HG03342 (cell line): ENCODE measurements at regions not wholly inside any gene's neighbourhood (a gene's known extent, or its start where the extent isn't known, plus 50 kb on each side); places are given as distances from the start of the nearest gene placed in this dataset.
A peak's percentile ranks its signal among the peaks of the same experiment; 100 is the strongest.

Experiments
- ATAC-seq: cut with Tn5 transposase; IDR thresholded peaks from one replicate; pipeline ENCODE4 v1.9.1; 2021; ENCODE audit warnings: mild to moderate bottlenecking, moderate library complexity; ENCODE audit not compliant: unreplicated experiment

DNA sequence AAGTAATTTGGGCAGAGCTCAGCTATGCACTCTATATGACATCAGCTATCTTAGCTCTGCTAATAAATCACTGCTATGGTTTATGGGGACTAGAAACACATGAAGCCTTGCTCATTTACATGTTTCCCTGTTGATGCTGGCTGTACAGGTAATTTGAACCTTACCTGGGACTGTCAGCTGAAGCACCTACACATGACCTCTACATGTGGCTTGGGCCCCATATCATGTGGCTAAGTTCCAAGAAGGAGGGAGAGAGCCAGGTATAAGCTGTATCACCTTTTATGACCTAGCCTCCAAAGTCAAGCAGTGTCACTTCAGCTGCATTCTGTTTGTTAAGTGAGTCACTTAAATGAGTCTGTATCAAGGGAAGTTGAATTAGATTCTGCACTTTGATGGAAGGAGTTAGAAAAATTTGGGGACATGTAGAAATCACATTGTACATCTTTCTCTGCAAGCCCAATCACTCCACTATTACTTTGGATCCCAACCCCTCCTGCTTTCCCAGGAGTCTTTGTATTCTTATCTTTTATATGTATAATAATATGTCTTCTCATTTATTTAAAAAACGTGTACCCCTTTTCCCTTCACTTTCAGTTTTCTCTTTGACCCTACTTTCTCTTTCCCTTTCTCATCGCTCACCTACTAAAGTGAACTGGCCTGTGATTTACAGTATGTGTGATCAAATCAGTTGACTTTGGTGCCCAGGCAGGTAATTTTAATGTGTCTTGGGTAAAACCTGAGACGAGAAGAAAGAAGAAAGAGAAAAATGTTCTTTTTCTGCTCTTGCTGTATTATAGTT is 53.4 kb upstream of the PRKACB start:
- peak; percentile 70 for ATAC-seq

DNA sequence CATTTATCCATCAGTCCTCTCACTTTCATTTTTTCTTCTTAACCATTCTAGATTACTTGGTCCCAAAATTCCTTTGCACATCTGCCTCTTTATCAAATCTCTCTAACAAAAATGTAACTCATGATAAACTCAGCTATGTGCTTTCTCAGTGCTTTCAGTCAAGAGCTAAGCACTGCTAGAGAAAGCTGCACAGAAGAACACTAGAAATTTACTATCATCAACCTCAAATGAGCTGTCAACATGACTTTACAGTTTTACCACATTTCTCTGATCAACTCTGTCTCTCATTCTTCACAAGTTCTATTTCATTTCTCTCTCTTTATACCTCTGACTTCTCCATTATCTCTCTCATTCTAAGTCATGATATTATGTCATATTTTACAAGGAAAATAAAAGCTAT is 54.2 kb upstream of the PRKACB start:
- no peak for ATAC-seq

DNA sequence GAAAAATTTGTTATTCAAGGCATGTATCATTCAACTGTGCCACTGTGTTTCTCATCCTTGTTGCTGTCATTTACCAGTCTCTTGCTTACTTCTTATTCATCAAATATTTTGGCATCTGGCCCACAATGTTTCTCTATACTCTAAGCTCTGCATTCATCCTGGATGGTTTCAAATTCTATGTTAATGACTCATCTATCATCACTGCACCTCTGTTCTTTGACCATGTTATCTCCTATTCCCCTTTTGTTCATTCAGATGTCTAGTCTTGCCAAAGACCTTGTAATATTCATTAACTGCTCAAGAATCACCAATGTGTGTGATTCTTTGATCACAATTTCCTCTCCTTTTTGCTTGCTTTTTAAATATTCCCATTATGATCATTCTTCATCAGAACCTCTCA is 54.6 kb upstream of the PRKACB start:
- no peak for ATAC-seq

DNA sequence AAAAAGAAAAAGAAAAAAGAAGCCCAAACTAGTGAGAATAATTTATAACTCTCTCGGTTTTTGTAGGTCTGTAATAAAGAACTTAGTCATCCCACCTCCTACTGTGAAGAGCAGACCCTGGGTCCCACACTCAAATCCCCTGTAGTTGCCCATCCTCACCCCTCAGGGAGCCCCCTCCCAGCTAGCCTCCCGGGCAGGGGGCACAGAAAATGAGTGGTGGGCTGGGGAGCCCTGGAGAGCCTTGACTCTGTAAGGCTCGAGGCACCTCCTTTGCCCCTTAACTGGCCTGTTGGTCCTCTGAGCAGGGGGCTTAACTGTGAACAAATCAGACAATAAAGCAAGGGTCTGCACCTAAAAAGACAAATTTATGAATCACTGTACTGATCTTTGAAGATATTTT is 57.5 kb upstream of the PRKACB start:
- no peak for ATAC-seq

DNA sequence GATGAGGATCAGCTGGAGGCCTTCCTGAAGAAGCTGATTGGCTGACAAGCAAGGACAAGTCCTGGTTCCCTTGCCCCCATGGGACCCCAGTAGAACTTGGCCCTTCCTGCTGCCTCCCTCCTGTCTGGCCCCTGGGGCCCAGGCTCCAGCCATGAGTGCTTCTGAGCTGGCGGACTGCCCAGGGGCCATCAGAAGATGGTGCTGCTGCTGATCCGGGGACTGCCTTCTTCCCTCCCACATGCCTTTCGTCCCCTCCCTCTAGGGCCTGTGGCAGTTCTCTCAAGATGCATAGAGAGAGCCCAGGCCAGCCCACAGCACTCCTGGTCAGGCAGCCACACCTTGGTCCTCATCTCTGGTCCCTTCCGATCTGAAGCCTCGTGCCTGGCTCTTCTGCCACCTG is 57.9 kb upstream of the PRKACB start:
- no peak for ATAC-seq

DNA sequence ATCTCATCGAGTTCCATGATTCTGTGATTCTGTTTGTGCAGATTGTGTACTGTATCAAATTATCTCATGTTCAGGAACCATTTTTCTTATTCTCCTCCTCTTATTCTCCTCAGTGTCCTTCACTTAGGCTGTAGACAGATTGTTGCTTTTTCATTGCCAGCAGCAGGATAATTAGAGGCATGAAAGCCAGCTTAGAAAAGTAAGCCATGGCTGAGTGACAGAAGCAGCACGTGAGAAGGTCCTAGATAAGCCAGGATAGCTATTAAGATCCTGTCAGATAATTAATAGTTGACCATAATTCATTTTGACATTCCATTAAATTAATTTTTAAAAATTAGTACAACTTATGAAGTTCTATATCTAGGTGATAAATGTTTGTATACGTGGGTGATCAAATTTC is 60.8 kb upstream of the PRKACB start:
- no peak for ATAC-seq

DNA sequence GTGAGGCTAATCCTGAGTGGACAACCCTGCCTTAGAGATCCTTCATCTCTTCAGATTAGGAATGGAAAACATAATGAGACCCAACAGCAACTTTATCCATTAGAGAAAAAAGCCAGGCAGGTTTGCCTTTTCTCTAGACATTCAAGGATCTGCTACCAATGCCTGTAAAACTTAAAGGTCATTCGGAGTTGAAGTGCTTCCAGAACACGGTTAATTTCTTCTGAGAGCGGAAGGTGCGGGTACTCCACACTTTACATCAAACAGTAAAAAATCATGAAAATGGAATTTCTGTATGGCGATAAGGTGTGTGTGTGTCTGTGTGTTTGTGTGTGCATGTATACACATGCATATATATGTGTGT is 65.2 kb upstream of the PRKACB start:
- no peak for ATAC-seq

DNA sequence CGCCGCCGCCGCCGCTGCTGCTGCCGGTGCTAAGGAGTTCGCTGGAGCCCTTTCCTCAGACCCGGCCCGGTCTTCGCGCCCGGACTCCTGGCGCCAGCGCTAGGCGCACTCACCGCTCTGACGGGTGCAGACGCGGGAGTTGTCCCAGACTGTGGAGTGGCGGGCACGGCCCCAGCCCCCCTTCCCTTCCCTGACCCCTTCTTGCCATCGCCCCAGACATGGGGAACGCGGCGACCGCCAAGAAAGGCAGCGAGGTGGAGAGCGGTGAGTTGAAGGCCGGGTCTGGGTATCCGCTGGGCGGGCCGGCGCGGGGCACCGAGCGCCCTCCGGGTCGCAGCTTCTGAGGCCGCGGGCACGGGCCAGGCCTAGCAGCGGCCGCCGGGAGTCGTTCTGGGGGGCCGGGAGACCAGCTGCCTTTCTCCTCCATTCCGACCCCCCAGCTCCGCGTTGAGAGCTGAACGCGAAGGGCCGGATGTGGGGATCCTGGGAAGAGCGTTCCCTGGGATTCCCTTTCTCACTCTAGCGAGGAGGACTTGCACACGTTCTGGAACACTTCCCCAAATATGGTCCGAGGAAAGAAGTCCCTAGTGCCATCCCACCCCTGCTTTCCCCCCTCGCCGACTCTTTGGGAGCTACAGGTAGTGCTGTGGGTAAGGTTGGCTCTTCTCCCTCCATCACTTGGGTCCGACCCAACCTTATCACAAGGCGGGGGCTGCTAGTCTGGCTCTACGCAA is 65.8 kb upstream of the PRKACB start:
- peak; percentile 31 for ATAC-seq

DNA sequence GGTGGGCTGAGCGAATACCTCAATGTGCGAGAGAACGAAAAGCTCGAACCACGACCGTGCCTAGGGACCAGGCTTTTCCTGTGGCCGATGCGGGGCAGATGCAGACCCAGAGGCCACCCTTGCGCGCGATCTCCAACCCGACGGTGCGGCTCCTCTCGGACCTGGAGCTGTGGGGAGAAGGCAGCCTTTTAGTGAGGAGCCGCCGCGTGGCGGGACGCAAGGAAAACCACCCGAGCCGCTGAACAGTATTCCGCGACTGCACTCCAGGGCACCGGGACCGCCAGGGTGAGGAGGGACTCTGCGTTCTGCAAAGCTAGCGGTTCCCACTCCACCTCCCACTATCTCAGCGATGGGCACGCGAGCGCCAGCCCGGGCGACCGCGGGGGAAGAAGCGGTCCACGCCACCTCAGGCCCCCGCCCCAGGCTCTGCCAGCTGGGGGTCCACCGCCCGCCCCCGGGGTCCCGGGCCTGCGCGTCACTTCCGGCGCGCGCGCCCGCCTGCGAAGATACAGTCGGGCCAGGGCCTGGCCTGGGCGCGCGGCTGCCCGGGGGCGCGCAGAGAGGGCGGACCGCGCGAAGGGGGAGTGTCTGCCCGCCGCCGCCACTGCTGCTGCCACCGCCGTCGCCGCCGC is 66.5 kb upstream of the PRKACB start:
- ATAC-seq: peak; percentile 92

DNA sequence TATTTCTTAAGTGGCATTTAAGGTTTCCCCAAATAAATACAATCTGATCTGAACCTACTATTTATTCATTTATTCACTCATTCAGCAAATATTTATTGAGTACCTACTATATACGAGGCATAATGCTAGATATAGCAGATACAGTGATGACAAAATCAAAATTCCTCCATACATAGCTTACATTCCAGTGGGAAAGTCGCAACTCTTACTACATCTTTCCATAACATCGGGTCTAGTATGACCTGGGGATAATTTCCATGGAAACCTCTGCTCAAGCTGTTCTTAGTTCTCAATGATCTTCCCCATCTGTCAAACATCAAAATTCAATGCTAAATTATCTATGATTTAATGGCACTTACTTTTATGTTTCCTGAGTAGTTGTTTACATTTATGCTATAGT is 70.8 kb upstream of the PRKACB start:
- ATAC-seq: no peak

DNA sequence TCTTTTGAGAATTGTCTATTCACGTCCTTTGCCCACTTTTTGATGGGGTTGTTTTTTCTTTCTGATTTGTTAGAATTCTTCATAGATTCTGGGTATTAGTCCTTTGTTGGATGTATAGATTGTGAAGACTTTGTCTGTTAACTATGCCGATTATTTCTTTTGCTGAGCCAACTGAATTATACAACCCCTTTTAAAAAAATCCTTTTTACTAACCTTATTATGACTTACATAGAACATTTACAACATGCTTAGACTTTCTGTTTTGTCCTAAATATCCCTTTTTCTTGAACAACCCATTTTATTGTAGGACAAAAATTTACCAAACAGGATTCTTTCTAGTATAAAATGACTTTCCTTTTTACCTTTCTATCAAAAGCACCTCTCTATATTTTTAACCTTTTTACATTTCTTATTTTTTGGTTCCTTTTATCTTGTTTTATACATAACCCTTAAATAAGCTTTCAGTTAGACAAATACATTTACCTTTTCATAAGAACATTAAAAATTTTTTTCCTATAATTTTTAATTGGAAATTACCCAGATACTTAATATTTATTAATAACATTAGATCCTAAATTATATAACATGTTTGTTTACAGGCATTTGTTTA is 70.4 kb upstream of the TTLL7 start:
- no peak for ATAC-seq

DNA sequence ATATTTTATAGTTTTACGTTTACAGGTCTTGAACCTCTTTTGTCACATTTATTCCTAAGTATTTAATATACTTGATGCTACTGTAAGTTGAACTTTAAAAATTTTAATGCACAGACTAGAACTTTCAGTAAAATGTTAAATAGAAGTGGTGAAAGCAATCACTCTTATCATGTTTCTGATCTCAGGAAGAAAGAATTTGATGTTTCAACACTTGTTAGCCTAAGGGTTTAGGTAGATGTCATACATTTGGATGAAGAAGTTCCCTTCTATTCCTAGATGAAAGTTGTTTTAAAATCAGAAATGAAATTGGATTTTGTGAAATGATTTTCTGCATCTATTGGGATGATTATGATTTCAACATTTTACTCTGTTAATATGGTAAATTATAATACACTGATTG is 63.6 kb upstream of the TTLL7 start:
- ATAC-seq: no peak

DNA sequence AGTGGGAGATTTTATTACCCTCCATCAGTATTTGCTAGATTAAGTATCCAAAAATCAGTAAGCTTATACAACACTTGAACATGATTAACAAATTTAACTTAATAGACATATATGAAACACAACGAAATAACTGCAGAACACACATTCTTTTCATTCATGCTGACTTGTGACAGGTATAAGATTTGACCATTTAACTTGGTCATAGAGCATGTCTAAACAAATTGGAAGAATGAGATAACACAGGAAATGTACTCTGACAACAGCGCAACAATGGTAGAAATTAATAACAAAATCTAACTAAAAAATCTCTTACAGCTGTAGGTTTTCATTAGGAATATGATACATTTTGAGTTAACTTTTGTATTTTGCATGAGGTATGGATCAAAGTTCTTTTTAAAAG is 62.4 kb upstream of the TTLL7 start:
- no peak for ATAC-seq

DNA sequence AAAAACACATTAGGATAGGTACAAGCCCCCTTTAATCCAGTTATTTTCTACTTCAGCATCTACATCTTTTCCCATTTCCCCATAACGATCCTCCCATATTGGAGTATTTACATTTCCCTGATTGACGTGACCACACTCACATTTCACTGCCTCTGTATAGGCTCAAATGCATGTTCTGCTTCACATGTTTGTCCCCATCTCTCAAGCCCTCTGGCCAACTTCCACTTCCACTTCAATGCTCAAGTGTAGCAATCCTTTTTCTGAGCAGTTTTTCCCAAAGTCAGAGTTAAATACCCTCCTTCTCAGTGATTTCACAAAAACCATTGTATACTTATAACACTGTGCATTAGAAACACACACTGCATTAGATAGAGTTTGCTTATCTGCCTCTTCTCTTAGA is 61.8 kb upstream of the TTLL7 start:
- ATAC-seq: no peak

DNA sequence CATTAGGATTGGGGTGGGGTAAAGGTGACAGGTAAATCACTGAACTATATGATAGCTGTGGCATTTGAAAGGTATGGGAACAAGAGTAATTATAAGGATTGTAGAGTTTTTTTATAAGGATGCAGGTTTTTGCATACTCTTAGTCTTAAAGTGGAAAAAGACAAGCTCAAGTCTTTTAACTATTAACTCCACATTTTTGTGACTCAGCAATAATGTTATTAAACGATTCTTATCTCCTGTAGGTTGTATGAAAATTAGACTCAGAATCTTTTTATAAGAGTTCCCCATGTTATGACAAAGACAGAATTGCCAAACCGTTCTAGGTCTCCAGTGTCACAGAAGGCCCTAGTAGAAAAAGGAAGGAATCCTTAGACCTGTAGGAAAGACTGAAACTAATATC is 49.9 kb upstream of the TTLL7 start:
- no peak for ATAC-seq
